ENCODE measurements at regions not wholly inside any gene's neighbourhood (a gene's known extent, or its start where the extent isn't known, plus 50 kb on each side); places are given as distances from the start of the nearest gene placed in this dataset.

GRCh38 chr9:85349046-85349445, 392.7 kb downstream of the AGTPBP1 start:
- H3K4me3 ChIP-seq (ENCODE audit: control insufficient read depth, low read depth, low read length): no peak overlapping the region
- TF ChIP-seq CTCF (conservative IDR thresholded peaks at IDR 0.05; ENCODE audit: control insufficient read depth, insufficient read depth, low read depth, low read length): no peak
- DNase-seq (ENCODE audit: low read depth): no peak

- H3K4me3 ChIP-seq (ENCODE audit: control insufficient read depth, low read depth, low read length): no peak overlapping the region
- no peak for TF ChIP-seq CTCF (conservative IDR thresholded peaks at IDR 0.05; ENCODE audit: control insufficient read depth, insufficient read depth, low read depth, low read length)
- DNase-seq (ENCODE audit: low read depth): no peak
Observed at GRCh38 chr9:85347541-85347940, 394.2 kb downstream of the AGTPBP1 start.

- no peak for TF ChIP-seq CTCF (conservative IDR thresholded peaks at IDR 0.05; ENCODE audit: control insufficient read depth, insufficient read depth, low read depth, low read length)
- no peak overlapping the region for H3K4me3 ChIP-seq (ENCODE audit: control insufficient read depth, low read depth, low read length)
- DNase-seq (ENCODE audit: low read depth): no peak
Observed at GRCh38 chr9:85344901-85345300, 396.9 kb downstream of the AGTPBP1 start.

GRCh38 chr9:85339338-85339737, 402.4 kb downstream of the AGTPBP1 start:
- H3K4me3 ChIP-seq (ENCODE audit: control insufficient read depth, low read depth, low read length): no peak overlapping the region
- no peak for TF ChIP-seq CTCF (conservative IDR thresholded peaks at IDR 0.05; ENCODE audit: control insufficient read depth, insufficient read depth, low read depth, low read length)
- no peak for DNase-seq (ENCODE audit: low read depth)

- no peak overlapping the region for H3K4me3 ChIP-seq (ENCODE audit: control insufficient read depth, low read depth, low read length)
- no peak for DNase-seq (ENCODE audit: low read depth)
- TF ChIP-seq CTCF (conservative IDR thresholded peaks at IDR 0.05; ENCODE audit: control insufficient read depth, insufficient read depth, low read depth, low read length): no peak
Observed at GRCh38 chr9:85334228-85334627, 407.5 kb downstream of the AGTPBP1 start.

- H3K4me3 ChIP-seq (ENCODE audit: control insufficient read depth, low read depth, low read length): no peak overlapping the region
- DNase-seq (ENCODE audit: low read depth): no peak
- TF ChIP-seq CTCF (conservative IDR thresholded peaks at IDR 0.05; ENCODE audit: control insufficient read depth, insufficient read depth, low read depth, low read length): no peak
Observed at GRCh38 chr9:85332487-85332886, 409.3 kb downstream of the AGTPBP1 start.

- DNase-seq (ENCODE audit: low read depth): no peak
- no peak for TF ChIP-seq CTCF (conservative IDR thresholded peaks at IDR 0.05; ENCODE audit: control insufficient read depth, insufficient read depth, low read depth, low read length)
- no peak overlapping the region for H3K4me3 ChIP-seq (ENCODE audit: control insufficient read depth, low read depth, low read length)
Observed at GRCh38 chr9:85331626-85332025, 410.1 kb downstream of the AGTPBP1 start.

All from fibroblast of mammary gland (primary cell).